NCI-H1105 (cell line): ENCODE measurements at regions not wholly inside any gene's neighbourhood (a gene's known extent, or its start where the extent isn't known, plus 50 kb on each side); places are given as distances from the start of the nearest gene placed in this dataset.
"Not testable (repeated sequence)": the region's sequence is repeated elsewhere in the genome, so short reads cannot be mapped to it uniquely, and the experiment has no call there.

Source experiments
- DNase-seq: peaks from one replicate; lab custom pipeline; 2025; lab: John Stamatoyannopoulos, UW

DNA sequence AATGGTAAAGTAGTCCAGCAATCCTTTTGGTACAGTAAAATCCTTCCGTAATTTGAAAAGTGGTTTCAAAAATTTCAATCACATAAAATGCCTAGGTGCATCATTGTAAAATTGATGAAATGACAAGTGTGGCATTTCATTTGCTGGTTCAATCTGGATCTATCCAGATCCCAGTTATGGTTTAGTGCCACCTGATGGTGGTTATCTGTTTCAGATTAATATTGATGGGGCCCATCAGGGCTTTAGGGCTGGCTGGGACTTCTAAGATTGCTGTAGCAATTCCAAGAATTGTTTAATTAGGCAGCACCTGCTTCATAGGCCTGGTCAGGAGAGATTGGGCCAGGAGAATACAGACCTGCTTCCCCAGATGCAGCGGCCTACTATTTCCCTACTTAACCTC is 55.5 kb upstream of the PIK3C3 start:
- DNase-seq, result no peak

DNA sequence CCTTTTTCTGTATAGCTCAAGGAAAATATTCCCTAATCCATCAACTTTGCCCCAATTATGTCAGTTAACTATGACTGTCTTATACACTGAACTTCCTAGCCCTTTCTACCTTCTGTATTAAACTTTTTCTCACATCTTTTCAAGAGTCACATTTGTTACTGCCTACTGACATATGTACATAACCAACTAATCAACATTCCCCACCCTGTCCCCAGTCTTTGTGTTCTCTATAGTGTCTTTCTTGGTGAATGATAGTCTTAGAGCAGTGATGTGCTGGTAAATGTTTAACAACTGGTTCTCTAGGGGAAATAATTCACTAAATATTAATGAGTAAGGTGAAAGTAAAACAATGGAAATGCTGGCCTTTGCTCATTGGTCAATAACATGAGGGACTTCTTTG is 61.6 kb upstream of the PIK3C3 start:
- no peak for DNase-seq

DNA sequence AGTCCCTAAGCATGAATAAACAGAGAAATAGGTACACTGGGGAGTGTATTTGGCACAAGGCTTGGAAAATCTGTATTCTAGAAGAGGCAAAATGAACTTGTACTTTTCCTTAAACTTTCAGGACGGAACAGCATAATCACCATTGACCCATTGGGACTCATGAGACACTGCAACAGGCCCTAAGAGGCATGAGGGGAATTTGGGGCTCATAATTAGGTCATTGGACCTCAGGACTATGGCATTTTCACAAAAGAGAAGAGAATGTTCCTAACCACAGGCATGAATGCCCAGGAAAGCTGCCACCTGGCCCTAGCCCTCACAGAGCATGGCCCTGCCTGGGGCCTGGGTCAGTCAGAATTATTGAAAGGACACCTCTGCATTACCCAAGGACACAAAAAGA is 67.9 kb upstream of the PIK3C3 start:
- no peak for DNase-seq

DNA sequence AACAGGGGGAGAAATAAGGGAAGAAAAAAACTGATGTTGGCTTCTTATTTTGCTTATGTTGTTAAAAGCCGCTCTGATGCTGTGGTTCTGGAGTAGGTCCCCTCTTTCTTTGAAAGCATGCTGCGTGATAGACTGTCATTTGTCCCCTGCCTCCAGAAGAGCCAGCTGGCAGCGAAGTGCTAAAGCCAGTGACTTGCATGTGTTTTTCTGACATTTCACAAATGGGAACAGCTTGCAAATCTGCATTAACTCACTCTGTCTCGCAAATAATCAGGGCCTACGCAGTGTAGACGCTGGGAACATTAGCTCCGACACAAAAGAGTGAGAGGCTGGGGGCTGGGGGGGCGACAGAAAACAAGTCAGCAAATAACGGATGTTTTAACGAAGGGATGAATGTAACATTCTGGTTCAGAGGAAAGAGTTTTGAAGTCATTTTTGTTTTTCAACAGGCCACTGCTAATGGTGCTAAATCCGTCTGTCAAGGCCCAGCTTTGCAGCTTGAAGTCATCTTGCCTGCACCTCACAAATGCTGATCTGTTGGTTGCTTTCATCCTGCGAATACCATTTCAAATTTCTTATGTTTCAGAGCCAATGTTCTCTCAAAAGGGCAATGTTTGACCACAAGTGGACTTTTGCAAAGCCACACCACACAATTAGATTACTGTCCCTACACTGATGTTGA is 68.8 kb upstream of the PIK3C3 start:
- no peak for DNase-seq

DNA sequence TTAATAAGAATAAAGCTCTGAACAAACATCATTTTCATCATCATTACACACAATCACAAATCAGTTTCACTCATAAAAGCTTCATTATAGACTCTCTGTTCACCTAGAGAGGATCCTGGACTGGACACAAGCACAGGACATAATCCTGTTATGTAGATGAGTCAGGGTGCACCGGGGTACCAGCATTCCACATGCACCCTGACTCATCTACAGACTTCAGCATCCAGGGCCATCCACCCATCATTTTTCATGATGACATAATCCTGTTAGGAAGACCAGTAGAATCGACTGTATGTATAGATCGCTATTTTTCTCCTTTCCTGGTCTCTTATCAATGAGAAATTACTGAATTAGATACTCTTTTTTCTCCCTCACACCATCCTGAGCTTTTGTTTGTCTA is 73.7 kb upstream of the PIK3C3 start:
- no peak for DNase-seq

DNA sequence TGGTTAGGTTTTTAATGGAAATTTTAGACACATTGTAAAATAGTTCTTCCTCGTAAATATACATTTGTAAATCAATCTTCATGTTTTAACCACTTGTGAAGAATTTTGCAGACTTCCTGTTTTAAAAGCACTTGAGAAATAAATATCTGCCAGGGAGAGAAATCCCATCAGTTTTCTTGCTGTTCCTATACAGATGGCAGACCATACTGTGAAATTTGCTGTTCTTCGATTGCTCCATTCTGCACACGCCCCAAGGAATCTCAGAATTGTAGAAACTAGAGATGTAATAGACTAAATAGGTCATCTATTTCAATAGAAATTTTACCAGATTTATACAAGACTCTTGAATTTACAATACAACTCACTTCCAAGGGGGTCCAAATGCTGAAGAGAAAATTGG is 75.8 kb upstream of the PIK3C3 start:
- no peak for DNase-seq

DNA sequence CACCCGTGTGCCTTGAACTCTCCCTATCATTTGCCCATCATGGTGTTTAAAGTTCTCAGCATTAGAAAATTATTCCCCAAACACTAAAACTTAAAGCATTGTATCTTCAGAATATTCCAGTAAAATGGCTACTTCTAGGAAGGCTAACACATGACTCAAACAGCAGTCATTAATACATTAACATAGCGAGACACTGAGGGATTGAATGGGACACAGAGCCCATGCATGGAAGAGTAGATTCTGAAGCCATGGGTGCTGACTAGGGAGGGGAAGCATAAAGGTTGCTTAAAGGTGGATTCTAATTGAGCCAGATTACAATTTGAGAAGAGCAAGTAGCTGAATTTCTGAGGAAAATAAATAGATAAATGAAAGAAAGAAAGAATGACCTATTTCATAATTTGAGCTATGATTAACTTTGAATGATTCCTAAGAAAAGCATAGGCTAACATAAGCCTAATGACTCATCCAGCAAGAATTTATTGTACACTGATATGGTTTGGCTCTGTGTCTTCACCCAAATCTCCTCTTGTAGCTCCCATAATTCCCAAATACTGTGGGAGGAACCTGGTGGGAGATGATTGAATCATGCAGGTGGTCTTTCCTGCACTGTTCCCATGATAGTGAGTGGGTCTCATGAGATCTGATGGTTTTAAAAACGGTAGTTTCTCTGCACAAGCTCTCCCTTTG is 79.8 kb upstream of the PIK3C3 start:
- no peak for DNase-seq

DNA sequence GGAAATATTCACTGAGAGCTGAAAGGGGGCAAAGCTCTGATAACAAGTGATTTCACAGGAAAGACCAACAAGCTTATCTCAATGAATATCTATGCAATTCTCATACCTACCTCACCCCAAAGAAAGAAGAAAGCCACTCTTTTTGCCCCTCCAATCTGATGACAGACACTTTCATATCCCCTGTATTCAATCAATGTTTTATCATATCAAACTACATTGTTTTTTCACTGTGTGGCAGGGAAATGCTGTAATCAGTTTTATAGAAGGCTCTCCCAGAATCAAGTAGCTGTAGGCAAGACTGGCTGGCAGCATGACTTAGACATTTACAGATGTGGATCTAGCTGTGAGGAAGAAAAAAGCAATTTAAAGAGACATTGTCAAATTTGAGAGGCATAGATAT is 81.3 kb upstream of the PIK3C3 start:
- DNase-seq, result no peak

DNA sequence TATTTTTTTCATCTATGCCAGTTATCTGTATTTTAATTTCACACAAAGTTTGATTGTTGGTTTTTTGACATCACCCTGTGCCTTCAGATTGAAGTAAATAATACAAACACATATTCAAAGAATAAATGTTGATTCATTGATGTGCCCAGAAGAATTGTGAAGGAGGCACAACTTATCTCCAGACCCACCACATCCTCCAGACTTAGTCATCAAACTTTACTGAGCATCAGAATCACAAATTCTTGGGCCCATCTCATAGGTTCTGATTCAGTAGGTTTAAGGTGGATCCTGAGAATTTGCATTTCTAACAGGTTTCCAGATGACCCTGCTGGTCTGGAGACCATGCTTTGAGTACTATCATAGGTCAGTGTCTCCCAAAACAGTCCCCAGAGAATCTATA is 82.8 kb upstream of the PIK3C3 start:
- DNase-seq, result no peak

DNA sequence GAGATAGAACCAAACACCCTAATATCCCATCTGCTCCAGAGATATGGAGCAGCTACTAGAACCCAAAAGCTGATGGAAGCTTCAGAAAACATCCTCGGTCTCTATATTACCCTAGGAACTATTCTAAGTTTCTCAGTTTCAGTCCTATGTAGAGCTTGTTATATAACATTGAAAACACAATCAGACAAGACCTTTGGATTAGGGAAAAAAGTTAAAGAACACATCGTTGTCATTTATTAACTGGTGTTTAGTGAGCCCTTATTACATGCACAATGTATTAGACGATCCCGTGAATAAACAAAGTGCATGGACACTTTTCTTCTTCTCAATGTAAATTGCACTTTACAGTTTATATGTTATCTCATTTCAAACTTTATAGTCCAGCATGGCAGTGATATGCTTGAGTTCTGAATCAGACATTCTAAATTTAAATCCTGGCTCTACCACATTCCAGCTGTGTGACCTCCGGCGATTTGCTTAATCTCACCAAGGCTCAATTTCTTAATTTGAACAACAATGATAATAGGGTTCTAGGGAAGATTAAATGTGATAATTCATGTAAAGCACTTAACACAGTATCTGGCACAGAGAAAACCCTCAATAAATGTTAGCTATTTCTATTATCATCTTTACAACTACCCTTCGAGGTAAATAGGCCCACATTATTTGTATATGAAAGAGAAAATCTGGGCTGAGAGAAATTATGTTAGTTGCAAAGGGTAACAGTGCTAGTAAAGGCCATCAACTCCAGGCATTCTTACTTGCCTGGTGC is 83.6 kb upstream of the PIK3C3 start:
- DNase-seq, result no peak

DNA sequence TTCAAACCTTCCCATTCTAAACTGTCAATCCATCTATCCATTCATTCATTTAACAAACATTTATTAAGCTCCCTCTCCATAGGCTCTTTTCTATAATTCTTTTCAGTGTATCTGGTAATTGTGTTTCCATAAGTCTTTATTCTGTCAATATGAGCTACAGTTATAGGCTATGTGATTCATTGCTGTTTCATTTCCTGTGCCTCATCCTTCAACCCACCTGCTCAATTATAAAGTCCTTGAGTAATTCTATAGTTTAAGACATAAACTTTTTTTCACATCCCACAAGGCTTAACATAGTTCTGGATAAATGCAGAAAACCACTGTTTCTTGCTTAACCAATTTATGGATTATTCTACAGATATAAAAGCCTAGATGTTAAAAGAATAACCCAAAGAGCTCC is 84.2 kb upstream of the PIK3C3 start:
- DNase-seq, result peak; percentile 7

DNA sequence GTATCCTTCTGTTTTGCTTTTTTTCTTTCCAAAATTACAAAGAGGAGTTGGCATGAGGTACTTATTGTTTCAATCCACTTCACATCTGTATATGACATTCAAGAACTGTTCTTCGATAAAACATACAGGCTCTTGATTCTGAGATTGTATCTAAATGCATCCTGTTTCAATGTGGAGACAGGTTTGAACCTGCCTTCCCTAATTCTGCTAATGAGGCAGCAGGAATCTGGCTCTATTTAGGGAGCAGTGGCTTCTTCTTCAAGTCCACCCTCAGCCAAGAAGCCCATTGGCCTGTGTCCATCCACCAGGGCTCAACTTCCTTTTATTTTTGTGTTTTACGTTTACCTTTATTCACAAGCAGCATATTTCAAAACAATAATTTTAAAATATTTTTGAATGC is 84.8 kb upstream of the PIK3C3 start:
- DNase-seq, result peak; percentile 87

DNA sequence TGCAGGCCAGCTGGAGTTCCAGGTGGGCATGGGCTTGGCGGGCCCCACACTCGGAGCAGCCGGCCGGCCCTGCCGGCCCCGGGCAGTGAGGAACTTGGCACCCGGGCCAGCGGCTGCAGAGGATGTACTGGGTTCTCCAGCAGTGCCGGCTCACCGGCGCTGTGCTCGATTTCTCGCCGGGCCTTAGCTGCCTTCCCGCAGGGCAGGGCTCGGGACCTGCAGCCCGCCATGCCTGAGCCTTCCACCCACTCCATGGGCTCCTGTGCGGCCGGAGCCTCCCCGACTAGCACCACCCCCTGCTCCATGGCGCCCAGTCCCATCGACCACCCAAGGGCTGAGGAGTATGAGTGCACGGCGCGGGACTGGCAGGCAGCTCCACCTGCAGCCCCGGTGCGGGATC is 89.2 kb upstream of the PIK3C3 start:
- not testable (repeated sequence) for DNase-seq

DNA sequence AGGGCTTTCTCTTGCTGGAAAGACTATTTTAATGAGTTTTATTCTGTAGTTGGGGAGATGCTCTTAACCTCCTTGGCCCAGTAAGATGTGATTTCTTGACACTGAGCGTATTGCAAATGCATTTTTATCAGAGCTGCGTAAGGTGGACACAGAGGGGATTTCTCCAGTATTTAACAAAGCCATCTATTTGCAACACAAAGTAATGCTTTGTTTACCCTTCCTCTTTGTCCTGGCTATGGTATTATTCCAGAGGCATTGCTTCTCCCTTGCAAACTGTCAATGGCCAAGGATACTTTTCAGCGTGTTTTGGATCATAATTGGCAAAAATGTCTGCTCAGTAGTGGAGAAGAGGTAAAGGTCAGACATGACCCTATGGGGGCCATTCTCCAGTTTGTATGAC is 90.8 kb upstream of the PIK3C3 start:
- DNase-seq, result no peak

DNA sequence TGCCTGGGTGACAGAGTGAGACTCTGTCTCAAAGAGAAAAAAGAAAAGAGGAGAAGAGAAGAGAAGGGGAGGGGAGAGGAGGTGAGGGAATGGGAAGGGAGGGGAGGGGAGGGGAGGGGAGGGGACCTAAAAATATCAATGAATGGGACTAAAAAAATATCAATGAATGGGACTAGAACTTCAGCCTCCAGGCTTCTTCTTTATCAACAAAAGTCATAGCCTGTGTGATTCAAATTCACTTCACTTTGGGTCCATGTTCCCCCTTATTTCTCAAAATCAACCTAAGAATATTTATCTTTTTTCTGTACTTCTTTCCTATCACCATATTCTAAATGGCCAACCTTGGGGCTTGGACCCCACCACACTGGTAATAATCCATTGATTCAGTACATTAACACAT is 92.1 kb upstream of the PIK3C3 start:
- no peak for DNase-seq

DNA sequence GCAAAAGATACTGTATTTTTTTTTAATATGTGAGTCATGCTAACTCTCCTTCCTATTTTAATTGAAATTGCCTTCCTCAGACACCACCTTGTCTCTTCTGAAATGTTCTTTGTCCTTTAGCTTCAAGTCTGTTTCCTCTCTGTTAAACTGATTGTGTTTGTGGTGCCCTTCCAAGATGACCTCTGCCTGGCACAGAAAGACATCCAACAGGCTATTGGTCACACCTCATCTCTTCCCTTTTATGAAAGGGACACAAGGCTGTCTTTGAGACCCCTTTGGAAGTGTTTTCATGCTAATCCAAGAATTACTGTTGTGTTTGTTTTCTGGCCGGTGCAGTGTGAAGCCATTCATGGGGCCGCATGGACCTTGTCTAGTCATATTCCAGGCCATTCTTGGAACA is 94.0 kb upstream of the PIK3C3 start:
- DNase-seq, result no peak

DNA sequence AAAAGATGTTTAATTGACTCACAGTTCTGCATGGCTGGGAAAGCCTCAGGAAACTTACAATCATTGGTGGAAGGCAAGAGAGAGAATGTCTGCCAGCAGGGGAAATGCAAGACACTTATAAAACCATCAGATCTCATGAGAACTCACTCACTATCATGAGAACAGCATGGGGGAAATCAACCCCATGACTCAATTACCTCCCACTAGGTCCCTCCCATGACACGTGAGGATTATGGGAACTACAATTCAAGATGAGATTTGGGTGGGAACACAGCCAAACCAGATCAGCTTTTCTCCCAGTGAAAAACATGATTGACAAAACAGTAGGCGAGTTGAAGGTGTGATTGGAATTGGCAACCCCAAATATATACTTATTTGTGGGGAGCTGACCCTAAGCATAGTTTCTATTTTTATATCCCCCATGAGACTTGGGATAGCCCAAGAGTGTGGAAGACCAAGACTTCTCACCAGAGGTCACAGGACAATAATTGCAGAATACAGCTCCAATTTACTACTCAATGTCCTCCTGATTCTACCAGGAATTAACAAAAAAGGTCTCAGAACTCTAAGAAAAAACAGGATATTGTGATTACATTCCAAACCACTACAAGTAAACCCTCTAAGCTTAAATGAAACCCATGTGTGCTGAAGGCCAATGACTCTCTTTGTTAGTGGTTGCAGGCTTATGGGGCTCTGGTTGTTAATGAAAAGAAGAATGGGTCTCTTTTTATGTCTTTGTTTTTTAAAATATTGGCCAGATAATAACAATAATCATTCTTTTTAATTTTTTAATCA is 96.1 kb upstream of the PIK3C3 start:
- DNase-seq, result no peak

DNA sequence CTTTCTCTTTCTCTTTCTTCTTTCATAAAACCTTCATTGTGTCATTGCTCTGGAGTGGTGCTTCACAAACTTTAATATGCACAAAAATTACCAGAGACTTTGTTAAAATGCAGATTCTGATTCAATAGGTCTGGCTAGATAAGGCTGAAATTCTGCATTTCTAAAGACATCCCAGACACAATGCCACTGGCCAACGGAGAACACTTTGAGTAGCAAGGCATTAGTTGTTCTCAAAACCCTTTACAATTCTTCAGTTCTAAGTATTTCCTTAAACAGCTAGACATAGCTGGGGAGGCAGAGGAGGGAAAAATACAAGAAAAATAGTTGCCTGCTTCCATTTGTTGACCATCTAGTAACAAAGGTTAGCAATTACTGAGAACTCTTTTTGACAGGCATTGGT is 101.8 kb upstream of the PIK3C3 start:
- DNase-seq, result no peak

DNA sequence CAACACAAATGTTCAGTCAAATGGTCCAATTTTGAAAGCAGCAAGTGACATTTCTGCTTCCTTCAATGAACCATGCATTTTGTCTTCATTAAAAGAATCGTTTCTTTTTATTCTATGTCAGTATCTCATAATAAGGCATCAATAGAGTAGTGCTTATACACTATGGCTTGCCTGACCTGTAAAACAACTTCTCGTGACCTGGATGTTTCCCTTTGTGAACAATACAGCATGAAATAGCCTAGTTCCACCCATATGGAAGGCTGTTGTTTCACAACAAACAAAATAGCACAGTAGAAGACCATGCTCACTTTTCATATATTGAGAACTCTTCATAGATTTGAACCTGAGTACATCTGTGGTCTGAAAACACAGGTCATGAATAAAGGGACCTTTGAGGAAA is 104.3 kb upstream of the PIK3C3 start:
- DNase-seq, result no peak

DNA sequence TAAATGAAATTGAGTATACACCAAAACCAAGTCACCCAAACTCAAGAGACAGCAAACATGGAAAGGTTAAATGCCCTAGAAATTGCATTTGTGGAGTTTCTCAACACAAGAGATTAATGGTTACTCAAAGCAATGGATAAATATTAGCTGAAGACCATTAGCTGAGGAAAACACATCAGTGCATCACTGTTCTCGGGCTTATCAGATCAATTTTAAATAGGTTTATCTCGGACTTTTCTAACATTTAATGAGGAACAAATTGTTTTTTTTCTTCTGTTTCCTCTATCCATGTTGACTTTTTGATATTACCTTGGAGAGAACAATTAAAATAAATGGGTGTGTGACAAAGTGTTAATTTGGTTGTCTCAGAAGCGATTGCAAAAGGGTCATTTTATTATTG is 105.4 kb upstream of the PIK3C3 start:
- no peak for DNase-seq

DNA sequence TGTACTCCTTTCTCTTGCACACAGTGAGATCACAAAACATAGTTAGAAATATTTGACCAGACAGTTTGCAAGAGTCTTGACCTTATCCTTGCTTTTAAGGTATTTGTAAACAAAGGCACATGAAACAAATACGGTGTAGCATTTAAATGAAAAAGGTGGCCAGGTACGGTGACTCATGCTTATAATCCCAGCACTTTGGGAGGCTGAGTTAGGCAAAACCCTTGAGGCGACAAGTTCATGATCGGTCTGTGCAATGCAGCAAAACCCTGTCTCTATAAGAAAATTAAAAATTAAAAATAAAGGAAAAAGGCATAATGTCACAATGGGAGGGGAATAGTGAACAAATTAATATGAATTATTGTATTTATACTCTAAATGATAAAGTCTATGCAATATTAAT is 109.5 kb upstream of the PIK3C3 start:
- DNase-seq, result no peak

DNA sequence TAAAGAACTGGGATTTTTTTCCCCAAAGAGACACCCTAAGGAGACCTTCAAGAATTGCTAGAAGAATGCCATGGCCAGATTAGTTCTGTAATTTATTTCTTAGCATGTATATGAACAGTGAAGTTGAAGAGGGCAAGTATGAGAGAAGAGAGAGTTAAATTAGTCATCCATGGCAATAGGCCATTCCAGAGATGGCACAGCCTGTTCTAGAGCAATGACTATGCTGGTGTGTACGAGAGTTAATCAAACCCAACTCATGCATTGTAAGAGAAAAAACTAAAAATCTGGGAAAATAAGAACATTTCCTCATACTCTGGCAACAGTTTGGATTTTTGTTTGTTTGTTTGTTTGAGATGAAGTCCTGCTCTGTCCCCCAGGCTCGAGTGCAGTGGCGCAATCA is 112.1 kb upstream of the PIK3C3 start:
- no peak for DNase-seq
